HTR-8/SVneo (cell line): ENCODE measurements at regions not wholly inside any gene's neighbourhood (a gene's known extent, or its start where the extent isn't known, plus 50 kb on each side); places are given as distances from the start of the nearest gene placed in this dataset.
"Not testable (repeated sequence)": the region's sequence is repeated elsewhere in the genome, so short reads cannot be mapped to it uniquely, and the experiment has no call there.

Source experiments
- DNase-seq: peaks from one replicate; pipeline ENCODE4 v3.0.0; 2011; ENCODE audit warnings: low spot score, mixed read lengths; ENCODE audit not compliant: insufficient read length
- FAIRE-seq: peaks from 2 replicates; lab custom pipeline; 2011; peaks lifted over from hg19 to GRCh38; lab: Jason Lieb, UNC

- FAIRE-seq = no peak
These were observed 65.9 kb upstream of the AMN1 start for GRCh38 chr12:31794745-31795144.

GRCh38 chr12:31791265-31791664 lies 62.4 kb upstream of the AMN1 start:
- DNase-seq, FAIRE-seq: not testable (repeated sequence)

More at GRCh38 chr12:31794745-31795144, 65.9 kb upstream of the AMN1 start:
- DNase-seq = no peak

- no peak for DNase-seq
- no peak for FAIRE-seq
These were observed 61.9 kb upstream of the AMN1 start for GRCh38 chr12:31790759-31791158.

GRCh38 chr12:31785318-31785717 lies 56.5 kb upstream of the AMN1 start:
- no peak for FAIRE-seq
- DNase-seq = no peak

GRCh38 chr12:31783996-31784645 lies 55.3 kb upstream of the AMN1 start:
- FAIRE-seq = no peak
- DNase-seq = no peak

GRCh38 chr12:31783556-31783955 lies 54.7 kb upstream of the AMN1 start:
- FAIRE-seq (no peak), DNase-seq (no peak)

- no peak for DNase-seq
- no peak for FAIRE-seq
These were observed 53.2 kb upstream of the AMN1 start for GRCh38 chr12:31781894-31782540.

GRCh38 chr12:31780096-31780495 lies 51.3 kb upstream of the AMN1 start:
- no peak for FAIRE-seq
- DNase-seq = no peak

GRCh38 chr12:31778687-31779086 lies 49.9 kb upstream of the AMN1 start:
- FAIRE-seq = no peak

More at GRCh38 chr12:31778687-31779086, 49.9 kb upstream of the AMN1 start:
- no peak for DNase-seq
